IMR-90 (cell line): ENCODE measurements at regions not wholly inside any gene's neighbourhood (a gene's known extent, or its start where the extent isn't known, plus 50 kb on each side); places are given as distances from the start of the nearest gene placed in this dataset.

Experiments used
- ATAC-seq: fragments of 200-7000 bp; cut with Tn5 transposase; 2 replicates; pipeline ENCODE4 v1.9.1; 2020; ENCODE audit warnings: low read depth, mild to moderate bottlenecking, moderate library complexity
- BruUV-seq: library from RNA; stranded (reverse); fragments of 400-500 nt; replicated peaks from 2 replicates; lab custom pipeline; 2021; lab: Mats Ljungman, UMichigan
- CTCF ChIA-PET: fragments of 300-600 bp; formaldehyde crosslinking; extraction: SDS; loops from one replicate; lab custom pipeline; 2021; ENCODE audit warnings: antibody characterized with exemption; lab: Yijun Ruan, JAX
- POLR2A ChIA-PET: fragments of 300-600 bp; sonication (Branson Sonifier 250); formaldehyde crosslinking; loops from one replicate; lab custom pipeline; 2022; ENCODE audit warnings: antibody characterized with exemption; ENCODE audit not compliant: unreplicated experiment; lab: Charles Lee
- DNase-seq: peaks from one replicate; pipeline ENCODE4 v3.0.0; 2013
- H2AFZ ChIP-seq: replicated peaks from 2 replicates; pipeline ENCODE3; 2013; ENCODE audit warnings: low read length, mild to moderate bottlenecking; ENCODE audit not compliant: poor library complexity
- H2AK5ac ChIP-seq: 2 replicates; pipeline ENCODE4 v1.6.1; 2013; ENCODE audit warnings: low read depth, low read length, inconsistent platforms
- H2AK9ac ChIP-seq: replicated peaks from 2 replicates; pipeline ENCODE3; 2013; ENCODE audit warnings: mild to moderate bottlenecking, low read depth, low read length, moderate library complexity; ENCODE audit not compliant: poor library complexity
- H2BK120ac ChIP-seq: 2 replicates; pipeline ENCODE4 v1.6.1; 2013; ENCODE audit warnings: low read depth, low read length, inconsistent platforms
- H2BK15ac ChIP-seq: 3 replicates; pipeline ENCODE4 v1.6.1; 2013; ENCODE audit warnings: low read depth, low read length, inconsistent platforms
- H2BK20ac ChIP-seq: 2 replicates; pipeline ENCODE4 v1.6.1; 2013; ENCODE audit warnings: low read depth, mild to moderate bottlenecking, inconsistent platforms, low read length, moderate library complexity
- H2BK5ac ChIP-seq: 2 replicates; pipeline ENCODE4 v1.6.1; 2013; ENCODE audit warnings: mild to moderate bottlenecking, low read depth, low read length, inconsistent platforms; ENCODE audit not compliant: poor library complexity, severe bottlenecking
- H3K14ac ChIP-seq: replicated peaks from 2 replicates; pipeline ENCODE4 v1.6.1; 2013; ENCODE audit warnings: low read depth, low read length, inconsistent platforms
- H3K18ac ChIP-seq: 2 replicates; pipeline ENCODE4 v1.6.1; 2013; ENCODE audit warnings: low read depth, low read length, control low read depth
- H3K23ac ChIP-seq: 2 replicates; pipeline ENCODE4 v1.6.1; 2013; ENCODE audit warnings: low read depth, low read length, inconsistent platforms
- H3K27ac ChIP-seq: 2 replicates; pipeline ENCODE4 v1.5.1; 2013; ENCODE audit warnings: mild to moderate bottlenecking, control low read depth, low read length; ENCODE audit not compliant: insufficient read depth
- H3K27me3 ChIP-seq: 2 replicates; pipeline ENCODE4 v1.6.1; 2013; ENCODE audit warnings: low read length; ENCODE audit not compliant: control insufficient read depth, insufficient read depth
- H3K36me3 ChIP-seq: 2 replicates; pipeline ENCODE4 v1.6.1; 2013; ENCODE audit warnings: low read length, mixed read lengths; ENCODE audit not compliant: control insufficient read depth, insufficient read depth
- H3K4ac ChIP-seq: 2 replicates; pipeline ENCODE4 v1.6.1; 2013; ENCODE audit warnings: low read depth, low read length, inconsistent platforms
- H3K4me1 ChIP-seq: 2 replicates; pipeline ENCODE4 v1.6.1; 2013; ENCODE audit warnings: low read length, mixed read lengths; ENCODE audit not compliant: control insufficient read depth, insufficient read depth
- H3K4me2 ChIP-seq: 2 replicates; pipeline ENCODE4 v1.6.1; 2013; ENCODE audit warnings: low read depth, mild to moderate bottlenecking, control low read depth, low read length, moderate library complexity
- H3K4me3 ChIP-seq: 2 replicates; pipeline ENCODE4 v1.5.1; 2013; ENCODE audit warnings: low read depth, mild to moderate bottlenecking, control low read depth, low read length, moderate library complexity; ENCODE audit not compliant: insufficient read depth
- H3K56ac ChIP-seq: 2 replicates; pipeline ENCODE4 v1.6.1; 2013; ENCODE audit warnings: low read length, inconsistent platforms; ENCODE audit not compliant: insufficient read depth; ENCODE audit errors: extremely low read depth
- H3K79me1 ChIP-seq, 2 experiments: 2 replicates each; pipeline ENCODE4 v1.6.1; 2013; ENCODE audit warnings: low read length in 2 of 2, inconsistent platforms in 1 of 2, low read depth in 1 of 2
- H3K9ac ChIP-seq: 2 replicates; pipeline ENCODE4 v1.6.1; 2013; ENCODE audit warnings: low read depth, low read length, control low read depth
- H3K9me1 ChIP-seq: 2 replicates; pipeline ENCODE4 v1.6.1; 2013; ENCODE audit warnings: low read length, inconsistent platforms; ENCODE audit not compliant: insufficient read depth
- H3K9me3 ChIP-seq: 2 replicates; pipeline ENCODE4 v1.6.1; 2013; ENCODE audit warnings: low read length; ENCODE audit not compliant: control insufficient read depth, insufficient read depth
- H4K20me1 ChIP-seq: 2 replicates; pipeline ENCODE4 v1.6.1; 2013; ENCODE audit warnings: low read length, inconsistent platforms; ENCODE audit not compliant: insufficient read depth
- H4K5ac ChIP-seq: 2 replicates; pipeline ENCODE4 v1.6.1; 2013; ENCODE audit warnings: mild to moderate bottlenecking, low read depth, low read length, control low read depth
- H4K8ac ChIP-seq, 2 experiments: 2 replicates each; pipeline ENCODE4 v1.6.1; 2013; ENCODE audit warnings: low read depth in 2 of 2, low read length in 2 of 2, control low read depth in 1 of 2, inconsistent platforms in 1 of 2
- H4K91ac ChIP-seq: 2 replicates; pipeline ENCODE4 v1.6.1; 2013; ENCODE audit warnings: low read depth, low read length, inconsistent platforms; ENCODE audit not compliant: insufficient read depth
- BHLHE40 ChIP-seq: fragments of 150-350 bp; IDR thresholded peaks from 2 replicates; pipeline ENCODE4 v1.6.1; 2016; ENCODE audit warnings: mild to moderate bottlenecking, low read depth, low read length
- CHD1 ChIP-seq: IDR thresholded peaks from 2 replicates; pipeline ENCODE4 v1.6.1; 2012; ENCODE audit warnings: low read depth, low read length, improper control_type of control experiment
- CTCF ChIP-seq: conservative IDR thresholded peaks from 2 replicates; pipeline ENCODE4 v1.5.1; 2012; ENCODE audit warnings: mild to moderate bottlenecking, low read depth, low read length, improper control_type of control experiment
- FOS ChIP-seq: fragments of 150-350 bp; IDR thresholded peaks from 2 replicates; pipeline ENCODE4 v1.6.1; 2016; ENCODE audit warnings: low read depth, low read length
- RAD21 ChIP-seq: IDR thresholded peaks from 2 replicates; pipeline ENCODE4 v1.6.1; 2012; ENCODE audit warnings: low read length, improper control_type of control experiment
- RCOR1 ChIP-seq: IDR thresholded peaks from 2 replicates; pipeline ENCODE4 v1.6.1; 2012; ENCODE audit warnings: mild to moderate bottlenecking, low read length, improper control_type of control experiment; ENCODE audit not compliant: insufficient replicate concordance
- SMC3 ChIP-seq: fragments of 150-350 bp; IDR thresholded peaks from 2 replicates; pipeline ENCODE4 v1.6.1; 2016; ENCODE audit warnings: low read depth, mild to moderate bottlenecking, antibody characterized with exemption, low read length, moderate library complexity
- WGBS, 2 experiments: methylation state at CpG; one replicate each; pipeline versions ENCODE4 v1.1.5 to v1.1.7; 2013; ENCODE audit warnings: missing lambda C conversion rate in 2 of 2; ENCODE audit not compliant: insufficient read length in 1 of 2; ENCODE audit errors: extremely low coverage in 2 of 2; 5-methylcytosine and 5-hydroxymethylcytosine counted together
- dilution Hi-C: fragments of 300-500 bp; cut with HindIII; formaldehyde crosslinking; loops from one replicate; pipeline ENCODE4 v1.14.3; 2018; ENCODE audit warnings: low sequenced_read_pairs; ENCODE audit not compliant: unreplicated experiment
- in situ Hi-C: fragments of 300-500 bp; cut with MboI; formaldehyde crosslinking; loops from 3 replicates; pipeline ENCODE4 v1.14.3; 2019; ENCODE audit warnings: low sequenced_read_pairs, inconsistent platforms, mixed read lengths
- intact Hi-C: fragments of 100-400 bp; cut with micrococcal nuclease; formaldehyde crosslinking; loops from 2 replicates; pipeline ENCODE4 v1.10.0; 2022
- TF ChIP-seq, protein P1 (sequence below): fragments of 150-350 bp; IDR thresholded peaks from 2 replicates; pipeline ENCODE4 v1.6.1; 2017; ENCODE audit warnings: mild to moderate bottlenecking, antibody characterized with exemption, low read length, low read depth
- TF ChIP-seq, protein P2 (sequence below): fragments of 150-350 bp; IDR thresholded peaks from 2 replicates; pipeline ENCODE4 v1.6.1; 2016; ENCODE audit warnings: low read depth, mild to moderate bottlenecking, low read length, moderate library complexity, borderline replicate concordance

- H3K4me1 ChIP-seq = 0 out of 2 replicates have a peak, but pooled peaks cover 2% of the 10 kb centered on the region
- in situ Hi-C loops = no loop called here
Observed at GRCh38 chr1:198923993-198924392, 285.2 kb downstream of the PTPRC start.

More at GRCh38 chr1:198923993-198924392, 285.2 kb downstream of the PTPRC start:
- Histone ChIP-seq H2BK20ac (no peak overlapping the region), H3K79me1 (peaks cover 21 to 50% of the 10 kb centered on the region in 2 experiments), H4K5ac (no peak overlapping the region), H3K27me3 (no peaks in the 10 kb centered on the region), H2BK5ac (no peak overlapping the region), H3K9me1 (peaks cover 3% of the 10 kb centered on the region; the same call in 1 of the 2 replicates), H3K9me3 (no peaks in the 10 kb centered on the region), H3K27ac (no peak overlapping the region), H3K14ac (no peak overlapping the region), H3K9ac (no peak overlapping the region), H4K91ac (no peak overlapping the region), H4K20me1 (peaks cover 20% of the 10 kb centered on the region), H4K8ac (no peak overlapping the region), H2AK5ac (no peak overlapping the region), H2AK9ac (no peak overlapping the region), H2BK120ac (no peak overlapping the region), H3K4ac (no peak overlapping the region), H2BK15ac (no peak overlapping the region), H3K23ac (no peak overlapping the region), H3K18ac (no peak overlapping the region), H3K56ac (no peak overlapping the region), H2AFZ (no peak overlapping the region), H3K36me3 (peaks cover 2% of the 10 kb centered on the region; the same call in 1 of the 2 replicates), H3K4me2 (no peak overlapping the region), H3K4me3 (no peak overlapping the region)
- DNase-seq (no peak), ATAC-seq (no peak)
- dilution Hi-C loops (no loop called here), intact Hi-C loops (no loop called here)
- WGBS, 2 experiments = no CpG with 5 or more reads among the region's 1 CpG
- BruUV-seq = no TSS peak
- POLR2A ChIA-PET = no interaction called here
- TF ChIP-seq SMC3 (no peak), CTCF (no peak), FOS (no peak), BHLHE40 (no peak), RAD21 (no peak), CHD1 (no peak), RCOR1 (no peak)
- TF ChIP-seq, protein P1, sequence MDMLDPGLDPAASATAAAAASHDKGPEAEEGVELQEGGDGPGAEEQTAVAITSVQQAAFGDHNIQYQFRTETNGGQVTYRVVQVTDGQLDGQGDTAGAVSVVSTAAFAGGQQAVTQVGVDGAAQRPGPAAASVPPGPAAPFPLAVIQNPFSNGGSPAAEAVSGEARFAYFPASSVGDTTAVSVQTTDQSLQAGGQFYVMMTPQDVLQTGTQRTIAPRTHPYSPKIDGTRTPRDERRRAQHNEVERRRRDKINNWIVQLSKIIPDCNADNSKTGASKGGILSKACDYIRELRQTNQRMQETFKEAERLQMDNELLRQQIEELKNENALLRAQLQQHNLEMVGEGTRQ = no peak
- TF ChIP-seq, protein P2, sequence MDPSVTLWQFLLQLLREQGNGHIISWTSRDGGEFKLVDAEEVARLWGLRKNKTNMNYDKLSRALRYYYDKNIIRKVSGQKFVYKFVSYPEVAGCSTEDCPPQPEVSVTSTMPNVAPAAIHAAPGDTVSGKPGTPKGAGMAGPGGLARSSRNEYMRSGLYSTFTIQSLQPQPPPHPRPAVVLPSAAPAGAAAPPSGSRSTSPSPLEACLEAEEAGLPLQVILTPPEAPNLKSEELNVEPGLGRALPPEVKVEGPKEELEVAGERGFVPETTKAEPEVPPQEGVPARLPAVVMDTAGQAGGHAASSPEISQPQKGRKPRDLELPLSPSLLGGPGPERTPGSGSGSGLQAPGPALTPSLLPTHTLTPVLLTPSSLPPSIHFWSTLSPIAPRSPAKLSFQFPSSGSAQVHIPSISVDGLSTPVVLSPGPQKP = no peak
- CTCF ChIA-PET = no interaction called here
